GM23338 (cell line): ENCODE measurements at regions not wholly inside any gene's neighbourhood (a gene's known extent, or its start where the extent isn't known, plus 50 kb on each side); places are given as distances from the start of the nearest gene placed in this dataset.

Experiments
- ATAC-seq: fragments of 200-7000 bp; cut with Tn5 transposase; 3 replicates; pipeline ENCODE4 v1.9.1; 2020
- DNase-seq: peaks from one replicate; pipeline ENCODE4 v3.0.0-alpha.2; 2015; ENCODE audit warnings: low spot score
- H2AFZ ChIP-seq: fragments of 200-600 bp; sonication (generic); 2 replicates; pipeline ENCODE4 v1.8.0; 2016; ENCODE audit warnings: antibody characterized with exemption, mild to moderate bottlenecking, moderate library complexity
- H3F3A ChIP-seq: fragments of 200-600 bp; sonication (generic); replicated peaks from 2 replicates; pipeline ENCODE4 v1.8.0; 2017; ENCODE audit warnings: antibody characterized with exemption, mixed run types, low read depth
- H3K27ac ChIP-seq: fragments of 200-600 bp; sonication (generic); 2 replicates; pipeline ENCODE4 v1.6.1; 2016; ENCODE audit warnings: low read depth
- H3K27me3 ChIP-seq: fragments of 200-600 bp; sonication (generic); 2 replicates; pipeline ENCODE4 v1.8.0; 2016; ENCODE audit warnings: mild to moderate bottlenecking, mixed run types, moderate library complexity; ENCODE audit not compliant: insufficient read depth
- H3K36me3 ChIP-seq: fragments of 200-600 bp; sonication (generic); 2 replicates; pipeline ENCODE4 v1.8.0; 2016; ENCODE audit warnings: mild to moderate bottlenecking; ENCODE audit not compliant: insufficient read depth
- H3K4me1 ChIP-seq: fragments of 200-600 bp; sonication (generic); 2 replicates; pipeline ENCODE4 v1.8.0; 2016; ENCODE audit warnings: mild to moderate bottlenecking, moderate library complexity; ENCODE audit not compliant: insufficient read depth
- H3K4me2 ChIP-seq: fragments of 200-600 bp; sonication (generic); 2 replicates; pipeline ENCODE4 v1.7.1; 2017; ENCODE audit warnings: mixed run types
- H3K4me3 ChIP-seq: fragments of 200-600 bp; sonication (generic); 2 replicates; pipeline ENCODE4 v1.6.1; 2016; ENCODE audit warnings: mixed run types
- H3K79me2 ChIP-seq: fragments of 200-600 bp; sonication (generic); replicated peaks from 2 replicates; pipeline ENCODE4 v1.8.0; 2017; ENCODE audit warnings: mild to moderate bottlenecking; ENCODE audit not compliant: insufficient read depth
- H3K9me2 ChIP-seq: fragments of 200-600 bp; sonication (generic); 2 replicates; pipeline ENCODE4 v1.8.0; 2017; ENCODE audit not compliant: insufficient read depth
- H4K20me1 ChIP-seq: fragments of 200-600 bp; sonication (generic); replicated peaks from 2 replicates; pipeline ENCODE4 v1.8.0; 2017; ENCODE audit warnings: mild to moderate bottlenecking; ENCODE audit not compliant: insufficient read depth
- H3K27ac Mint-ChIP-seq: 2 replicates; pipeline ENCODE4 v1.8.0; 2020; ENCODE audit warnings: inconsistent platforms, mild to moderate bottlenecking, moderate library complexity, mixed read lengths
- H3K27me3 Mint-ChIP-seq: 3 replicates; pipeline ENCODE4 v1.8.0; 2022; ENCODE audit warnings: low read depth, mild to moderate bottlenecking, moderate library complexity, mixed read lengths, inconsistent platforms; ENCODE audit not compliant: insufficient read depth, poor library complexity
- H3K36me3 Mint-ChIP-seq: 3 replicates; pipeline ENCODE4 v1.8.0; 2021; ENCODE audit warnings: low read depth, mild to moderate bottlenecking, inconsistent platforms, moderate library complexity, mixed read lengths
- H3K4me1 Mint-ChIP-seq: 3 replicates; pipeline ENCODE4 v1.8.0; 2020; ENCODE audit warnings: mild to moderate bottlenecking, inconsistent platforms, mixed read lengths
- H3K4me3 Mint-ChIP-seq: 3 replicates; pipeline ENCODE4 v1.8.0; 2021; ENCODE audit warnings: moderate library complexity, mild to moderate bottlenecking, inconsistent platforms, mixed read lengths
- H3K9me3 Mint-ChIP-seq: 3 replicates; pipeline ENCODE4 v1.8.0; 2020; ENCODE audit warnings: moderate library complexity, mild to moderate bottlenecking, inconsistent platforms, mixed read lengths
- CREB1 ChIP-seq: fragments of 250-450 bp; sonication (Bioruptor Pico); IDR thresholded peaks from 2 replicates; pipeline ENCODE4 v1.5.0; 2020; ENCODE audit warnings: low read depth, mild to moderate bottlenecking, moderate library complexity
- CTCF ChIP-seq, 2 experiments: fragments of 200-600 bp in 1 of 2; sonication (generic) in 1 of 2; conservative IDR thresholded peaks; 2 replicates each; pipeline versions ENCODE4 v1.5.1 to v1.6.1; 2016 to 2017; ENCODE audit warnings: antibody characterized with exemption in 2 of 2, low read depth in 2 of 2, mild to moderate bottlenecking in 2 of 2, moderate library complexity in 1 of 2
- EZH2 ChIP-seq: fragments of 200-600 bp; sonication (generic); IDR thresholded peaks from one replicate; pipeline ENCODE4 v1.8.0; 2017; ENCODE audit warnings: antibody characterized with exemption, mild to moderate bottlenecking, low read depth; ENCODE audit not compliant: unreplicated experiment
- EZH2phosphoT487 ChIP-seq: fragments of 200-600 bp; sonication (generic); IDR thresholded peaks from one replicate; pipeline ENCODE4 v1.8.1; 2018; ENCODE audit warnings: antibody characterized with exemption; ENCODE audit not compliant: unreplicated experiment
- JUNB ChIP-seq: IDR thresholded peaks from one replicate; pipeline ENCODE4 v1.6.1; 2016; ENCODE audit warnings: antibody characterized with exemption; ENCODE audit not compliant: unreplicated experiment
- NANOG ChIP-seq: IDR thresholded peaks from 2 replicates; pipeline ENCODE4 v1.6.1; 2016; ENCODE audit warnings: antibody characterized with exemption, borderline replicate concordance
- POLR2AphosphoS5 ChIP-seq: IDR thresholded peaks from 2 replicates; pipeline ENCODE4 v1.6.1; 2016; ENCODE audit warnings: antibody characterized with exemption, low read depth
- STAT1 ChIP-seq: IDR thresholded peaks from one replicate; pipeline ENCODE4 v1.6.1; 2016; ENCODE audit warnings: antibody characterized with exemption; ENCODE audit not compliant: unreplicated experiment
- ZNF114 ChIP-seq: fragments of 250-450 bp; sonication (Bioruptor Pico); IDR thresholded peaks from 2 replicates; pipeline ENCODE4 v1.5.0; 2020; ENCODE audit warnings: mild to moderate bottlenecking, moderate library complexity
- ZNF331 ChIP-seq: fragments of 250-450 bp; sonication (Bioruptor Pico); IDR thresholded peaks from 2 replicates; pipeline ENCODE4 v1.5.0; 2020; ENCODE audit warnings: low read depth, mild to moderate bottlenecking, moderate library complexity
- ZNF462 ChIP-seq: fragments of 250-450 bp; sonication (Bioruptor Pico); IDR thresholded peaks from 2 replicates; pipeline ENCODE4 v1.5.0; 2020; ENCODE audit warnings: mild to moderate bottlenecking, moderate library complexity
- TF ChIP-seq, protein P1 (sequence below): IDR thresholded peaks from one replicate; pipeline ENCODE4 v1.6.1; 2018; ENCODE audit warnings: antibody characterized with exemption; ENCODE audit not compliant: unreplicated experiment
- TF ChIP-seq, protein P2 (sequence below): IDR thresholded peaks from 2 replicates; pipeline ENCODE4 v1.6.1; 2016; ENCODE audit warnings: antibody characterized with exemption

GRCh38 chr5:83846624-83847350, 126.1 kb upstream of the HAPLN1 start:
- no peak for DNase-seq
- ATAC-seq, result no peak
- Mint-ChIP-seq H3K4me1 (peaks cover 7% of the 10 kb centered on the region), H3K27ac (no peak overlapping the region), H3K9me3 (no peaks in the 10 kb centered on the region), H3K27me3 (peaks cover 2% of the 10 kb centered on the region), H3K4me3 (no peak overlapping the region), H3K36me3 (no peaks in the 10 kb centered on the region)
- no peaks in the 10 kb centered on the region for H3K27me3 ChIP-seq
- H3K27ac ChIP-seq, result no peak overlapping the region
- H3K4me1 ChIP-seq, result no peaks in the 10 kb centered on the region
- no peaks in the 10 kb centered on the region for H3F3A ChIP-seq
- no peaks in the 10 kb centered on the region for H3K36me3 ChIP-seq
- H3K4me3 ChIP-seq, result no peak overlapping the region
- no peak overlapping the region for H2AFZ ChIP-seq
- no peaks in the 10 kb centered on the region for H3K9me2 ChIP-seq
- no peaks in the 10 kb centered on the region for H4K20me1 ChIP-seq
- H3K79me2 ChIP-seq, result no peaks in the 10 kb centered on the region
- TF ChIP-seq STAT1, result no peak
- TF ChIP-seq ZNF462 (CRISPR knock-in tag), result no peak
- TF ChIP-seq, protein P1, sequence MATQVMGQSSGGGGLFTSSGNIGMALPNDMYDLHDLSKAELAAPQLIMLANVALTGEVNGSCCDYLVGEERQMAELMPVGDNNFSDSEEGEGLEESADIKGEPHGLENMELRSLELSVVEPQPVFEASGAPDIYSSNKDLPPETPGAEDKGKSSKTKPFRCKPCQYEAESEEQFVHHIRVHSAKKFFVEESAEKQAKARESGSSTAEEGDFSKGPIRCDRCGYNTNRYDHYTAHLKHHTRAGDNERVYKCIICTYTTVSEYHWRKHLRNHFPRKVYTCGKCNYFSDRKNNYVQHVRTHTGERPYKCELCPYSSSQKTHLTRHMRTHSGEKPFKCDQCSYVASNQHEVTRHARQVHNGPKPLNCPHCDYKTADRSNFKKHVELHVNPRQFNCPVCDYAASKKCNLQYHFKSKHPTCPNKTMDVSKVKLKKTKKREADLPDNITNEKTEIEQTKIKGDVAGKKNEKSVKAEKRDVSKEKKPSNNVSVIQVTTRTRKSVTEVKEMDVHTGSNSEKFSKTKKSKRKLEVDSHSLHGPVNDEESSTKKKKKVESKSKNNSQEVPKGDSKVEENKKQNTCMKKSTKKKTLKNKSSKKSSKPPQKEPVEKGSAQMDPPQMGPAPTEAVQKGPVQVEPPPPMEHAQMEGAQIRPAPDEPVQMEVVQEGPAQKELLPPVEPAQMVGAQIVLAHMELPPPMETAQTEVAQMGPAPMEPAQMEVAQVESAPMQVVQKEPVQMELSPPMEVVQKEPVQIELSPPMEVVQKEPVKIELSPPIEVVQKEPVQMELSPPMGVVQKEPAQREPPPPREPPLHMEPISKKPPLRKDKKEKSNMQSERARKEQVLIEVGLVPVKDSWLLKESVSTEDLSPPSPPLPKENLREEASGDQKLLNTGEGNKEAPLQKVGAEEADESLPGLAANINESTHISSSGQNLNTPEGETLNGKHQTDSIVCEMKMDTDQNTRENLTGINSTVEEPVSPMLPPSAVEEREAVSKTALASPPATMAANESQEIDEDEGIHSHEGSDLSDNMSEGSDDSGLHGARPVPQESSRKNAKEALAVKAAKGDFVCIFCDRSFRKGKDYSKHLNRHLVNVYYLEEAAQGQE, result no peak
- no peak for TF ChIP-seq CTCF (conservative IDR thresholded peaks at IDR 0.05; ENCODE audit: low read depth in 2 of 2)
- no peak for TF ChIP-seq ZNF114 (CRISPR knock-in tag)
- TF ChIP-seq EZH2phosphoT487, result no peak
- no peak for TF ChIP-seq CREB1 (CRISPR knock-in tag)
- no peak for TF ChIP-seq NANOG
- TF ChIP-seq EZH2, result no peak
- no peak for TF ChIP-seq POLR2AphosphoS5
- TF ChIP-seq JUNB, result no peak
- TF ChIP-seq ZNF331, result no peak
- TF ChIP-seq, protein P2, sequence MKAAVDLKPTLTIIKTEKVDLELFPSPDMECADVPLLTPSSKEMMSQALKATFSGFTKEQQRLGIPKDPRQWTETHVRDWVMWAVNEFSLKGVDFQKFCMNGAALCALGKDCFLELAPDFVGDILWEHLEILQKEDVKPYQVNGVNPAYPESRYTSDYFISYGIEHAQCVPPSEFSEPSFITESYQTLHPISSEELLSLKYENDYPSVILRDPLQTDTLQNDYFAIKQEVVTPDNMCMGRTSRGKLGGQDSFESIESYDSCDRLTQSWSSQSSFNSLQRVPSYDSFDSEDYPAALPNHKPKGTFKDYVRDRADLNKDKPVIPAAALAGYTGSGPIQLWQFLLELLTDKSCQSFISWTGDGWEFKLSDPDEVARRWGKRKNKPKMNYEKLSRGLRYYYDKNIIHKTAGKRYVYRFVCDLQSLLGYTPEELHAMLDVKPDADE, result no peak
- no peak overlapping the region for H3K4me2 ChIP-seq
